Esophagus squamous epithelium (tissue), 5 donors: ENCODE measurements at regions not wholly inside any gene's neighbourhood (a gene's known extent, or its start where the extent isn't known, plus 50 kb on each side); places are given as distances from the start of the nearest gene placed in this dataset.

Source experiments
- DNase-seq: peaks from one replicate; lab custom pipeline; 2025; lab: John Stamatoyannopoulos, UW
- H3K27ac ChIP-seq, 4 donors: fragments of 200-600 bp; sonication (generic); one replicate each; pipeline ENCODE4 v1.5.1; 2016 to 2019; ENCODE audit warnings: mild to moderate bottlenecking in 1 of 4
- H3K27me3 ChIP-seq, 4 donors: fragments of 200-600 bp; sonication (generic); 1 replicate in 3 of 4; 2 replicates in 1 of 4; pipeline versions ENCODE4 v1.5.1 to v1.6.0; 2017 to 2021; ENCODE audit warnings: antibody characterized with exemption in 1 of 4
- H3K36me3 ChIP-seq, 3 donors: fragments of 200-600 bp; sonication (generic); one replicate each; pipeline ENCODE4 v1.5.1; 2016 to 2019
- H3K4me1 ChIP-seq, 3 donors: fragments of 200-600 bp; sonication (generic); one replicate each; pipeline ENCODE4 v1.5.1; 2017 to 2019
- H3K4me3 ChIP-seq, 4 donors: fragments of 200-600 bp; sonication (generic); 1 replicate in 3 of 4; 2 replicates in 1 of 4; pipeline ENCODE4 v1.5.1; 2016 to 2019; ENCODE audit warnings: mild to moderate bottlenecking in 2 of 4, moderate library complexity in 1 of 4
- H3K9me3 ChIP-seq, 3 donors: fragments of 200-600 bp; sonication (generic); one replicate each; pipeline ENCODE4 v1.5.1; 2016 to 2019
- POLR2A ChIP-seq, 4 donors: fragments of 450-650 bp; IDR thresholded peaks; one replicate each; pipeline ENCODE4 v1.6.1; 2017; ENCODE audit warnings: antibody characterized with exemption in 4 of 4, mild to moderate bottlenecking in 4 of 4, moderate library complexity in 3 of 4
- WGBS, 2 donors: methylation state at CpG; one replicate each; pipeline ENCODE4 v1.1.5; 2018; 5-methylcytosine and 5-hydroxymethylcytosine counted together
- intact Hi-C: fragments of 100-400 bp; cut with DNase I; formaldehyde crosslinking; loops from one replicate; pipeline ENCODE4 v1.15.0; 2022
- TF ChIP-seq, protein P1 (sequence below), 6 experiments: fragments of 450-650 bp in 4 of 6; fragments of 200-600 bp in 2 of 6; sonication (generic) in 2 of 6; IDR thresholded peaks; one replicate each; pipeline ENCODE4 v1.5.1; 2016 to 2019; ENCODE audit warnings: antibody characterized with exemption in 6 of 6, mild to moderate bottlenecking in 4 of 6, moderate library complexity in 4 of 6
- donor health status: DM: yes; HTN: yes; CAD: no.

DNA sequence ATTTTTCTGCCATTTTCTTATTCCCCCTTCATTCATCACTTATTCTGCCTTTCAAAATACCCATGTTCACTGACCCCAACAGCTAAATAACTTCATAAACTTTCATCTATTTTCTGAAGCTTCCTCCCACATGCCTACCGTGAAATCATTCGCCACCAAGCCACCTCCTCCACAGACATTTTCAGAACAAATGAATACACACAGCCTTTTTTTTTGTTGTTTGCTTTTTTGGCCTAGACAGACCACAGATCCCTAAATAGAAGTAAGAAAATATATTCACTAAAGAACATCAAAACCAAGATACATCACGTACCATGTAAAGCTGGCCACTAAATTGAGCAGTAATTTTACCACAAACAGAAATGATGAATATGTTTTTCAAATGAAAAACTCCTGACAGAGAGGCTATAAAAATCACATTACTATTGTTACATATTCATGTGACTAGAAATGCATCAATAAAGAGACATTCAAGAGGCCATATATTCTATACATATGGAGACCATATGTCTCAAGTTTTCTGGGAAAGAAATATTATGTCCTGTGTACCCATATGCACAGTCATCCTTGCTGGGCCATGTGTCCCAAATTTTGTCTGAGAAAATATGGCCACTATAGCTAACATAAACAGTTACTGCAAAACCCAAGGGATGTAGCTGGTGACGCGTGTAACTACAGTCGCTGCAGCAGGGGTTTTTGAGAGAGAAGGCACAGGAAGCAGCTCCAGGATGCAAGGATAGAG is 200.3 kb downstream of the FBXO15 start:
- H3K36me3 ChIP-seq = no peaks in the 10 kb centered on the region
- DNase-seq = no peak
- WGBS, 2 donors = 57 to 85% methylated on average over 6 of the region's 6 CpGs
- no peaks in the 10 kb centered on the region for H3K9me3 ChIP-seq
- no peak for TF ChIP-seq POLR2A (IDR thresholded peaks at IDR 0.05)
- TF ChIP-seq, protein P1, sequence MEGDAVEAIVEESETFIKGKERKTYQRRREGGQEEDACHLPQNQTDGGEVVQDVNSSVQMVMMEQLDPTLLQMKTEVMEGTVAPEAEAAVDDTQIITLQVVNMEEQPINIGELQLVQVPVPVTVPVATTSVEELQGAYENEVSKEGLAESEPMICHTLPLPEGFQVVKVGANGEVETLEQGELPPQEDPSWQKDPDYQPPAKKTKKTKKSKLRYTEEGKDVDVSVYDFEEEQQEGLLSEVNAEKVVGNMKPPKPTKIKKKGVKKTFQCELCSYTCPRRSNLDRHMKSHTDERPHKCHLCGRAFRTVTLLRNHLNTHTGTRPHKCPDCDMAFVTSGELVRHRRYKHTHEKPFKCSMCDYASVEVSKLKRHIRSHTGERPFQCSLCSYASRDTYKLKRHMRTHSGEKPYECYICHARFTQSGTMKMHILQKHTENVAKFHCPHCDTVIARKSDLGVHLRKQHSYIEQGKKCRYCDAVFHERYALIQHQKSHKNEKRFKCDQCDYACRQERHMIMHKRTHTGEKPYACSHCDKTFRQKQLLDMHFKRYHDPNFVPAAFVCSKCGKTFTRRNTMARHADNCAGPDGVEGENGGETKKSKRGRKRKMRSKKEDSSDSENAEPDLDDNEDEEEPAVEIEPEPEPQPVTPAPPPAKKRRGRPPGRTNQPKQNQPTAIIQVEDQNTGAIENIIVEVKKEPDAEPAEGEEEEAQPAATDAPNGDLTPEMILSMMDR (IDR thresholded peaks at IDR 0.05) = no peak
- H3K27me3 ChIP-seq = no peaks in the 10 kb centered on the region
- no peaks in the 10 kb centered on the region for H3K4me1 ChIP-seq
- intact Hi-C loops = no loop called here
- no peak overlapping the region for H3K4me3 ChIP-seq
- no peak overlapping the region for H3K27ac ChIP-seq

DNA sequence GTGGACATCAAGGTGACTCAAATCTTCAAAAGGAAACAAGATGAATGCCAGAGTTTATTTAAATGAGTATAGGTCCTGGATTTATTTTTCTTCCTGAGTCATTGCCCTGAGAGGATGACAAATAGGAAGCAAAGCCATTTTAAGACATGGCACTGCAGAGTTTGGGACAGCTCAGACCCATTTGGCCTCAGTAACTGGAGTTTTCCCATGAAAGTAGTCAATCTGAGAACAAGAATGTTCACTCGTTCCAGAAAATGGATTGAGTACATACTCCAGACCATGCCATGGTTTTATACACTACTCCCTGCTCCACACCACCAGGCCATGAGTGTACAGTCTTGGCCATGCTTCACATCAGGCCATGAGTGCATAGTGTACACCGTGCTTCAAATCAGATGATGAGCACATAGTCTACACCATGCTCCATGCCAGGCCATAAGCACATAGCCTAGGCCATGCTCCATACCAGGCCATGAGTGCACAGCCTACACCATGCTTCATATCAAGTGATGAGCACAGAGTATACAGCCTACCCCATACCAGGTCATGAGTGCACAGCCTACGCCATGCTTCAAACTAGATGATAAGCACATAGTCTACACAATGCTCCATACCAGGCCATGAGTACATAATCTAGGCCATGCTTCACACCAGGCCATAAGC is 202.4 kb downstream of the FBXO15 start:
- no peaks in the 10 kb centered on the region for H3K36me3 ChIP-seq
- 76 to 91% methylated on average over 3 of the region's 3 CpGs for WGBS, 2 donors
- H3K27ac ChIP-seq = no peak overlapping the region
- DNase-seq = no peak
- intact Hi-C loops = no loop called here
- no peaks in the 10 kb centered on the region for H3K27me3 ChIP-seq
- no peak overlapping the region for H3K4me3 ChIP-seq
- no peaks in the 10 kb centered on the region for H3K4me1 ChIP-seq
- no peaks in the 10 kb centered on the region for H3K9me3 ChIP-seq
- TF ChIP-seq POLR2A (IDR thresholded peaks at IDR 0.05) = no peak
- TF ChIP-seq, protein P1 (IDR thresholded peaks at IDR 0.05) = no peak

DNA sequence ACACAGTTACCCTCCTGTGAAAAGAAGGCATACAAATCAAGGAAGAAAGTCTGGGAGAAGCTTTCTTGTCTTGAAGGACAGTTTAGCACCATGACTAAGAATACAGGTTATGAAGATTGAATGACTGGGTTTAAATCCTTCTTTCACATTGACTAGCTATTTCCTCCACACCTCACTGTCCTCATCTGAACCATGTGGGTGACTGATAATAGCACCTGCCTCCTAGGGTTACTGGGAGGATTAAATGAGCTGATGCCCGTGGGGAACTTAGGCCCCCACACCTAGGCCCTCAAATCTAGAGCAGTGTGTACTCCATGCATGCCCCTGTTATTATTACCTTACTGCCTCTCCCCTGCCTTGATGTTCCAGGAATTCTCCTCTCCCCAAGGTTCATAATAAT is 202.9 kb downstream of the FBXO15 start:
- Histone ChIP-seq H3K4me3 (no peak overlapping the region), H3K36me3 (no peaks in the 10 kb centered on the region), H3K27ac (no peak overlapping the region), H3K27me3 (no peaks in the 10 kb centered on the region), H3K9me3 (no peaks in the 10 kb centered on the region), H3K4me1 (no peaks in the 10 kb centered on the region)
- intact Hi-C loops = no loop called here
- DNase-seq = no peak
- 50 to 58% methylated on average over 1 of the region's 1 CpG for WGBS, 2 donors
- TF ChIP-seq, protein P1 (IDR thresholded peaks at IDR 0.05) = no peak
- no peak for TF ChIP-seq POLR2A (IDR thresholded peaks at IDR 0.05)

DNA sequence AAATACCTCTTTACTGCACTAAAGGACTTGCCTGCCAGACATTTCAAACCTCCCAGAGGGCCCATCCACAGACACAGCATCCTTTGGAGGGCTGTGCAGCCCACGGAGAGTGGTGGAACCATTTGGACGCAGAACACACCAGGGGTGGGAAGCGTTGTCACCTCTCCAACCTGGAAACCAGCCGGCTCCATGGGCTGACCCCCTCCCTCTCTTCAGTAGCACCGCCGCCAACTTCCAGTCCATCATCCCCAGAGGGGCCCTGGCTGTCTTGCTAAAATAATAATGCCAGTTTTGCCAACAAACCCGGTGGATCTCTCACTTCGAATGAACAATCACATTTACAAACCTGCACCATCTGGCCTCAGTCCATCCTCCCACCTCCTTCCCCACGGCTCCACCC is 203.9 kb downstream of the FBXO15 start:
- intact Hi-C loops = no loop called here
- Histone ChIP-seq H3K9me3 (no peaks in the 10 kb centered on the region), H3K4me3 (no peak overlapping the region), H3K4me1 (no peaks in the 10 kb centered on the region), H3K36me3 (no peaks in the 10 kb centered on the region), H3K27me3 (no peaks in the 10 kb centered on the region), H3K27ac (no peak overlapping the region)
- TF ChIP-seq, protein P1 (IDR thresholded peaks at IDR 0.05) = no peak
- no peak for TF ChIP-seq POLR2A (IDR thresholded peaks at IDR 0.05)
- DNase-seq = no peak
- 75 to 77% methylated on average over 8 to 9 of the region's 9 CpGs for WGBS, 2 donors

DNA sequence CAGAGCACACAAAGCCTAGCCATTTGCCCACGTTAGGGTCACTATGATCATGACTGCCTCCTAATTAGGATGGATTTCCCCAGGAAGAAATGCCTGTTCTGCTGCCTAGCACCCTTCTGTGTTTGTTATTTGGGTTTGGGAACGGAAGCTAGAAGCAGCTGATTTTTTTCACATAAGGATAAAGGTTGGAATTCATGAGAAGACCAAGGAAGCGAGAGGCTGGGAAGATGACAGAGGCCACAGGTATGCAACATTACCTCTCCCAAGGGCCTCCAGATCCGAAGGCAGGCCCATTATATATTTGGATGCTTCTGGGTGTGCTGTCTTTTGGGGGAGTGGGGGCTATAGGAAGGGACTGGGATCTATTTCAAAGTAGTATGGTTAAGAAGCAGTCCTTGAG is 204.7 kb downstream of the FBXO15 start:
- H3K36me3 ChIP-seq = no peaks in the 10 kb centered on the region
- H3K27me3 ChIP-seq = no peaks in the 10 kb centered on the region
- no peak overlapping the region for H3K4me3 ChIP-seq
- DNase-seq = no peak
- 58 to 75% methylated on average over 4 of the region's 4 CpGs for WGBS, 2 donors
- H3K27ac ChIP-seq = no peak overlapping the region
- no peaks in the 10 kb centered on the region for H3K4me1 ChIP-seq
- intact Hi-C loops = no loop called here
- TF ChIP-seq, protein P1 (IDR thresholded peaks at IDR 0.05) = no peak
- no peak for TF ChIP-seq POLR2A (IDR thresholded peaks at IDR 0.05)
- no peaks in the 10 kb centered on the region for H3K9me3 ChIP-seq
